ENCODE measurements at regions not wholly inside any gene's neighbourhood (a gene's known extent, or its start where the extent isn't known, plus 50 kb on each side); places are given as distances from the start of the nearest gene placed in this dataset.
"Not testable (repeated sequence)": the region's sequence is repeated elsewhere in the genome, so short reads cannot be mapped to it uniquely, and the experiment has no call there.

DNA sequence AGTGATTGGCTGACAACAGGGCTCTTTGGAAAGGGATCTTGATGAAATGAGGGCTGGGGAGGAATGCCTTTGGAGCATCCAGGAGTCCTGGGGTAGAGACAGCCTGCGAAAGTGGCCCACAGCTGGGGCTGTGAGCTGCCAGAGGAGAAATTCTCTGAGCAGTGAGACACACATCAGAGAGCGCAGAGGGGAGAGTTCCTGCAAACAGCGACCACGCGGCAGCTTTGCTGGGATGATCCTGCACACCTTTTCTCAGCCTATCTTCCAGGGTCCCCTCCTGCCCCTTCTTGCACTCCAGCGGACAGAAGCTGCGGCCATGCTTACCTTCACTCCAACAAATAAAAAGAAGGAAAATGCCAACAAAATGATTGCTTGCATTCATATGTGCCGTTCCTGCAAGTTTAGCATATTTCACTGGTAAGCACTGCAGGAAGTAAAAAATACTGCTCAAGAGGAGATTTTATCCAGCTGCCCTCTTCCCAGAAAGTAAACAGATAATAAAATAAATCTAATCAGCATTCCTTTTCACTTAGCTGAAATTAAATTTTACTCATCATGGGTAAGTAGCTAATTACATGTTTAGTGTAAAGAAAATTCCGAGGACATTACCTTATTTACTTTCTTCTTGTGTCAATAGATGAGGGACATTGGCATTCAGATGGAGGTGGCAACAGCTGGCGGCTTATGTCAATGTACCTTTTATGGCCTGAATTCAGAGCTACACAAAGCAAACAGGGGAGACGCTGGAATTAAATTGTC lies 339.9 kb upstream of the ARID1B start:
- no peak for DNase-seq

DNA sequence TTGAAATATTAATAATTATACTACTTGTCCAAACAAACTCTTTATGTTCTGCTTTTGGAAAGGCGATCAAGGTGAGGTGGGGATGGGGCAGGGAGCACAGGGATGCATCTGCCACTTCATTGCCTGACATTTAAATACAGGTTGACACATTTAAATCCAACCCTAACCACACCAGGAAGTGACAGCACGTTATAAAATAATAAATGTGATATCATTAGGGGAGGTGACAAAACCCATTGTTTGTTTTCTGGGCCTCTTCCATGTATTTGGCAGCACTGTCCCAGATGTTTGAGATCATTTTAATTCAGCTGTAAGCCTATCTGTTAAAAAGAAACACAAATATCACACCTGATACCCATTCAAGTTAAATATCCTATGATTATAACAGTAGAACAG lies 342.4 kb upstream of the ARID1B start:
- DNase-seq: no peak

DNA sequence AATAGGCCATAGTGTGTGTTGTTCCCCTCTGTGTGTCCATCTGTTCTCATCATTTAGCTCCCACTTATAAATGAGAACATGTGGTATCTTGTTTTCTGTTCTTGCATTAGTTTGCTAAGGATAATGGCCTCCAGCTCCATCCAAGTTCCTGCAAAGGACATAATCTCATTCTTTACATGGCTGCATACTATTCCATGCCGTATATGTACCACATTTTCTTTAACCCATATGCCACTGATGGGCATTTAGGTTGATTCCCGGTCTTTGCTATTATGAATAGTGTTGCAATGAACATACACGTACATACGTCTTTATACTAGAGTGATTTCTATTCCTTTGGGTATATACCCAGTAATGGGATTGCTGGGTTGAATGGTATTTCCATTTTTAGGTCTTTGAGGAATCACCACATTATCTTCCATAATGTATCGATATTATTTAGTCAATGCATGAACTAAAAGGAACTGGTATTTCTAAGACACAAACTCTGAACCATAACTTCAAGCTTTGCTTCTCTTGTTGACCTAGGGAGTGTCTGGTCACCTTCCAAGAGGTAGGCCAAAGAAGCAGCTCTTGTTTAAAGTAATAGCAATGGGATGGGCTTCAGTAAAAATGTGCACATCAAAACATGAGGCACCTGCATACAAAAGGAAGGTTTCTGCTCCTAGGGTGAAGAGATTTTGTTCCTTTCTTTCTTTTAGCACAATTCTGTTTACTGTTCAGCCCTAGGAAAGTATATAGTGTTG lies 343.0 kb upstream of the ARID1B start:
- no peak for DNase-seq

GRCh38 chr6:156432543-156432942 lies 344.6 kb upstream of the ARID1B start:
- DNase-seq: no peak

- DNase-seq: no peak
Observed at GRCh38 chr6:156430386-156430785, 346.8 kb upstream of the ARID1B start.

- no peak for DNase-seq
Observed at GRCh38 chr6:156427345-156427744, 349.8 kb upstream of the ARID1B start.

- no peak for DNase-seq
Observed at GRCh38 chr6:156425359-156426020, 351.7 kb upstream of the ARID1B start.

- DNase-seq: no peak
Observed at GRCh38 chr6:156423829-156424228, 353.3 kb upstream of the ARID1B start.

DNA sequence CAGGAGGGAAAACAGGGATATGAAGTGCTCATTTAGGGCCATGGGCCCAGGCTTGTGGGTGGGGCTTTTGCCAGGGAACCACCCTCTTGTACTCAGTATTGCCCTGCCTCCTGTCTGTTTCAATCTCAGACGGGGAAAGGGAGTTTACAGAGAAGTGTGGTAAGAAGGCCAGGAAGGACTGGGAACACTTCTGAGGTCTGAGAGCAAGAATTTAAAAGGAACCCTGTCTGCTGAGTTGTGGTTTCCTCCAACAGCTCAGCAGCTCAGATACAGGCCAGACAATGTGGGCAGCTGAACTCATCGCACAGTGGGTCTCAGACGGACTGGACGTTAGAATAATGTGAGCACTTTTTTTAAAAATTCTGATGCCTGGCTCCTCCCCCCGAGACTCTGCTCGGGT lies 354.1 kb upstream of the ARID1B start:
- DNase-seq: no peak

DNA sequence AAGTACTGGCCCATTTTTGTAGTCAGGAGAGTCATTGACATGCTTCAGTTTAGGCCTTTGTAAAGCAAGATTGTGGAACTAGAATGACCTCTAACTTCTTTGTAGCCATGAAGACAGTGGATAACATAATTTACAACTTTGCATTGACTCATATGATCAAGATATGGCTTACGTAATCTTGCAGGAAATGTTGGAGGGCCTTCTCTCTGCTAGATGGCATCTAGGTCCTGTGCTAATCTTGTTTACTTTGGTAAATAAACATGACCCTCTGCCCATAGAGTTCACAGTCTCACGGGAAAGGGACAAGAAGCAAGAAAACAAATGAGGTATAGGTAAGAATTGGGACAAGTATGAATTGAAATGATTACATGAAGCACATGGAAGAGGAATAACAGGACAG lies 355.2 kb upstream of the ARID1B start:
- DNase-seq: no peak

DNA sequence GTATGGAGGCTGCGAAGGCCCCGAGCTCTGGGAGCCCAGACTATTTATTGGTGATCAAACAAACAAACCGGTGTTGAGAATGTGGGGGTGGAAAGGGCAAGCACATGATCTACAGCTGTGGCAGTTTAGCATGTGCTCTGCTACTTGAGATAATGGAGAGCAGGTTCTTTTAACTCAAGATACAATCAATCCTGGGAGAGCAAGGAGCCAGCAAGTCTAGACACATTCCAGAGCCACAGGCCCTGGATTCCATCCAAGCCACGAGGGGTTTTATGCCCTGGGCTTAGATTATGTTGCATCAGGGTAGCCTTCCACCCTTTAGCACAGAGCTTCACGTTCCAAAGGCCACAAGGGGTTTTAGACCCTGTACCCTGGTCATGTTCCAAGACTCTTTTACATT lies 355.9 kb upstream of the ARID1B start:
- not testable (repeated sequence) for DNase-seq

- DNase-seq: no peak
Observed at GRCh38 chr6:156420172-156420993, 356.8 kb upstream of the ARID1B start.

- DNase-seq: no peak
Observed at GRCh38 chr6:156419594-156419993, 357.6 kb upstream of the ARID1B start.

DNA sequence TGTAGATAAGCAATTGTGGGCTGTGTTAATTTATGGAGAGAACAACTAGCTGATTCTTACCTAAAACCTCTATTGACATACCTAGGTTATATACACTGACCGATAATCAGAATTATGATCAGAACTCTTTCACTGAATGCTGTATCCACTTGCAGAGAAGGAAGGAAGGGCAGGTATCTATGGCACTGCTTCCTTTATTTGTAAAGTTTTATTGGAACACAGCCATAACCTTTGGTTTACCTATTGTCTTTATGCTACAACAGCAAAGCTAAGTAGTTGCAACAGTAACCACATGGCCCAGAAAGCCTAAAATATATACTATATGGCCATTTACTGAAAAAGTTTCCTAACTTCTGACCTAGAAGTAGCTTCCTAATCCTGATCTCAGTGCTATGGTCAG lies 358.9 kb upstream of the ARID1B start:
- DNase-seq: no peak

GRCh38 chr6:156416391-156416790 lies 360.8 kb upstream of the ARID1B start:
- DNase-seq: no peak

GRCh38 chr6:156413154-156413553 lies 364.0 kb upstream of the ARID1B start:
- no peak for DNase-seq

- DNase-seq: no peak
Observed at GRCh38 chr6:156410649-156411048, 366.5 kb upstream of the ARID1B start.

GRCh38 chr6:156408655-156409054 lies 368.5 kb upstream of the ARID1B start:
- DNase-seq: no peak

DNA sequence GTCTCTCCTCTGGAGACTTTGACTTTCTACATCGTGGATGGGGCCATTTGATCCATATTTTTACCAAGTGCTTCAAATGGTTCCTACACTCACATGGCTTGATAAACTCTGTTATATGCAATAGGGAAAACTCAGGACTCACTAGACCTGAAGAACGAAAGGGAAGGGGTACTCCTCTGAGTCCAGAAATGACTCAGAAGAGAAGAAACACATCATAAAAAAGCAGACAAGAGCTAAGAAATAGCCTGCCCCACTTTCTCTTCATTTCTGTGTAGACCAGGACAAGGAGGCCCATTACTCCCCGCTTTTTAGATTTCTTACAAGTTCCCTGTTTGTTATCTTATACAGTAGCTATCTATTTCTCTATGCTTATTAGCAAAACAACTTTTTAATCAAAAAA lies 369.8 kb upstream of the ARID1B start:
- DNase-seq: no peak

DNA sequence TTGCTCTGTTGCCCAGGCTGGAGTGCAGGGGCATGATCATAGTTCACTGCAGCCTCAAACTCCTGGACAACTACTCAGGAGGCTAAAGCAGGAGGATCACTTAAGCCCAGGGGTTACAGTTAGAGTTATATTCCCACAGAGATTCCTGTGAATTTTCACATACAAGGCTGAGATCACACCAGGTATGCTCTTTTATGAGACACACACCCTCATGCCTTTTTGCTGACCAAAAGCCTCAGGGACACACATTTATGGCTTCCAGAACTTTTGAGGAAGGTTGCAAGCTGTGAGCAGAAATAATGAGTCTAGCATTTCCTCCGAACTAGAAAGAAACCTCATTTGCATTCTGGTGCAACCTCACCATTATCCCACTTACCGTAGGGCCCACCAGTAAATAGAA lies 370.5 kb upstream of the ARID1B start:
- DNase-seq: no peak

GRCh38 chr6:156406099-156406498 lies 371.1 kb upstream of the ARID1B start:
- DNase-seq: no peak

DNA sequence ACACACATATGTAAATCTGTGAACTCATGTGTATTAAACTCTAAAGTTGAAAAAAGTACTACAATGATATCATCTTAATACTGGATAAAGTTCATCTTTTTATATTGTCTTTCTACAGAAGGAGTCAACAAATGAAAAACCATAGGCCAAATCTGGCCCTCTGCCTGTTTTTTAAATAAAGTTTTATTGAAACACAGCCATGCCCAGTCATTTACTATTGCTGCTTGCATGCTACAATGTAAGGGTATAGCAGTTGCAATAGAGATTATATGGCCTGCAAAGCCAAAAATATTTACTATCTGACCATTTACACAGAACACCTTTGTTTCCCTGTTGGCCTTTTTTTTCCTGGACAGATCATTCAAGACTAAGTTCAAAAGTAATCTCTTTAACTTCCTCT lies 374.6 kb upstream of the ARID1B start:
- no peak for DNase-seq

DNA sequence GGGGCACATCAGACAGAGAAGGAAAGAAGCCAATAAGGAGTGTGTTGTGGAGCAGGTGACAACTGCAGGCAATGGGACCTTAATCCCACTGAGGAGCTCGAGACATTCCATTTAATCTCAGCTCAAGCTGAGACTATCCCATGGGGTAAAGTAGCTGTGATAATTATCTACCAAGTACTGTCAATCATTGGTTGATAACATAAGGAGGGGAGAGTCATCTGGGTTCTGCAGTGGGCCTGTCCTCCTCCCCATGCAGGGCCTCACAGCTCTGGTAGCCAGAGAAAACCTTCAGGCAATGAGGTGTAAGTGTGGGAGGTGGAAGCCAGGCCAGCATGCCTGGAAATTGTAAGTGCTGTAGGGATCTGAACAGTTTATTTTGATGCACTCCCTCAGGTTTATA lies 375.0 kb upstream of the ARID1B start:
- DNase-seq: no peak
